B cell (primary cell): ENCODE measurements at regions not wholly inside any gene's neighbourhood (a gene's known extent, or its start where the extent isn't known, plus 50 kb on each side); places are given as distances from the start of the nearest gene placed in this dataset.

Experiments used
- ATAC-seq: fragments of 200-7000 bp; cut with Tn5 transposase; one replicate; pipeline ENCODE4 v1.10.0; 2021; ENCODE audit warnings: low read depth, mild to moderate bottlenecking, moderate number of reproducible peaks, moderate library complexity
- CTCF ChIA-PET: fragments of 350-600 bp; sonication (Branson Sonifier 250); formaldehyde crosslinking; loops from one replicate; lab custom pipeline; 2021; ENCODE audit warnings: antibody characterized with exemption, inconsistent platforms; lab: Charles Lee
- POLR2A ChIA-PET: fragments of 350-600 bp; sonication (Branson Sonifier 250); formaldehyde crosslinking; loops from one replicate; lab custom pipeline; 2021; ENCODE audit warnings: antibody characterized with exemption; lab: Charles Lee
- DNase-seq: peaks from one replicate; pipeline ENCODE4 v3.0.0; 2013
- H2AFZ ChIP-seq: 2 replicates; pipeline ENCODE4 v1.6.1; 2012; ENCODE audit warnings: mild to moderate bottlenecking, low read depth, low read length; ENCODE audit not compliant: insufficient read depth, poor library complexity, severe bottlenecking
- H3K27ac ChIP-seq, 2 donors: 1 replicate in 1 of 2; 2 replicates in 1 of 2; pipeline ENCODE4 v1.5.1; 2012 to 2013; ENCODE audit warnings: low read length in 2 of 2, mild to moderate bottlenecking in 2 of 2, moderate library complexity in 1 of 2
- H3K27me3 ChIP-seq, 4 experiments: fragments of 200-600 bp in 1 of 4; sonication (generic) in 1 of 4; replicated peaks in 1 of 4; 1 replicate in 2 of 4; 2 replicates in 2 of 4; pipeline versions ENCODE4 v1.6.1 to v1.7.0; 2013 to 2016; ENCODE audit warnings: low read length in 3 of 4, mild to moderate bottlenecking in 2 of 4, mixed read lengths in 1 of 4, moderate library complexity in 1 of 4; ENCODE audit not compliant: insufficient read depth in 4 of 4, control insufficient read depth in 3 of 4; ENCODE audit errors: control extremely low read depth in 1 of 4
- H3K36me3 ChIP-seq, 2 experiments: replicated peaks in 1 of 2; 1 replicate in 1 of 2; 2 replicates in 1 of 2; pipeline versions ENCODE4 v1.6.1 to v1.7.1; 2013; ENCODE audit warnings: low read length in 1 of 2; ENCODE audit not compliant: insufficient read depth in 2 of 2, control insufficient read depth in 1 of 2; ENCODE audit errors: control extremely low read depth in 1 of 2, extremely low read depth in 1 of 2
- H3K4me1 ChIP-seq, 2 donors: fragments of 200-600 bp in 1 of 2; sonication (generic) in 1 of 2; 1 replicate in 1 of 2; 2 replicates in 1 of 2; pipeline versions ENCODE4 v1.5.1 to v1.6.1; 2013 to 2017; ENCODE audit warnings: low read length in 2 of 2; ENCODE audit not compliant: control insufficient read depth in 2 of 2, insufficient read depth in 2 of 2
- H3K4me2 ChIP-seq: replicated peaks from 2 replicates; pipeline ENCODE3; 2012; ENCODE audit warnings: mild to moderate bottlenecking, low read depth, low read length; ENCODE audit not compliant: poor library complexity, severe bottlenecking
- H3K4me3 ChIP-seq, 5 experiments: fragments of 200-600 bp in 1 of 5; sonication (generic) in 1 of 5; 1 replicate in 3 of 5; 2 replicates in 2 of 5; pipeline versions ENCODE4 v1.5.1 to v1.7.0; 2011 to 2016; ENCODE audit warnings: low read length in 4 of 5, mild to moderate bottlenecking in 4 of 5, low read depth in 2 of 5, control low read depth in 1 of 5, moderate library complexity in 1 of 5; ENCODE audit not compliant: insufficient read depth in 1 of 5; ENCODE audit errors: control extremely low read depth in 1 of 5, extremely low read depth in 1 of 5
- H3K79me2 ChIP-seq: fragments of 200-600 bp; sonication (generic); one replicate; pipeline ENCODE4 v1.6.0; 2016; ENCODE audit warnings: low read length; ENCODE audit not compliant: control insufficient read depth, insufficient read depth
- H3K9ac ChIP-seq: fragments of 200-600 bp; sonication (generic); 2 replicates; pipeline ENCODE4 v1.6.1; 2017; ENCODE audit warnings: mild to moderate bottlenecking, low read length, moderate library complexity
- H3K9me3 ChIP-seq, 3 donors: one replicate each; pipeline versions ENCODE4 v1.6.1 to v1.7.1; 2013; ENCODE audit warnings: low read length in 2 of 3; ENCODE audit not compliant: control insufficient read depth in 2 of 3, insufficient read depth in 1 of 3; ENCODE audit errors: control extremely low read depth in 1 of 3
- H4K20me1 ChIP-seq: 2 replicates; pipeline ENCODE4 v1.6.0; 2012; ENCODE audit warnings: mild to moderate bottlenecking, low read length; ENCODE audit not compliant: insufficient read depth, control insufficient read depth, poor library complexity, severe bottlenecking
- H3K27ac Mint-ChIP-seq: one replicate; pipeline ENCODE4 v1.8.0; 2021; ENCODE audit warnings: mixed read lengths
- H3K27me3 Mint-ChIP-seq: one replicate; pipeline ENCODE4 v1.8.0; 2021; ENCODE audit warnings: mixed read lengths
- H3K4me1 Mint-ChIP-seq: one replicate; pipeline ENCODE4 v1.8.0; 2021; ENCODE audit warnings: mixed read lengths
- H3K4me3 Mint-ChIP-seq: one replicate; pipeline ENCODE4 v1.8.0; 2021; ENCODE audit warnings: mixed read lengths
- H3K9me3 Mint-ChIP-seq: one replicate; pipeline ENCODE4 v1.8.0; 2022; ENCODE audit warnings: mixed read lengths; ENCODE audit not compliant: insufficient read depth
- EZH2 ChIP-seq: IDR thresholded peaks from 2 replicates; pipeline ENCODE4 v1.6.1; 2012; ENCODE audit warnings: borderline replicate concordance, low read depth, mild to moderate bottlenecking, moderate library complexity, low read length; ENCODE audit not compliant: insufficient read depth, poor library complexity, severe bottlenecking
- WGBS: methylation state at CpG from one replicate; pipeline ENCODE4 v1.1.5; 2013; ENCODE audit warnings: missing lambda C conversion rate; ENCODE audit not compliant: insufficient coverage; 5-methylcytosine and 5-hydroxymethylcytosine counted together
- intact Hi-C: fragments of 100-400 bp; cut with micrococcal nuclease; formaldehyde crosslinking; loops from one replicate; pipeline ENCODE4 v1.10.0; 2022
- TF ChIP-seq, protein P1 (sequence below): fragments of 200-600 bp; IDR thresholded peaks from one replicate; pipeline ENCODE4 v1.8.0; 2022; ENCODE audit warnings: antibody characterized with exemption, mild to moderate bottlenecking

DNA sequence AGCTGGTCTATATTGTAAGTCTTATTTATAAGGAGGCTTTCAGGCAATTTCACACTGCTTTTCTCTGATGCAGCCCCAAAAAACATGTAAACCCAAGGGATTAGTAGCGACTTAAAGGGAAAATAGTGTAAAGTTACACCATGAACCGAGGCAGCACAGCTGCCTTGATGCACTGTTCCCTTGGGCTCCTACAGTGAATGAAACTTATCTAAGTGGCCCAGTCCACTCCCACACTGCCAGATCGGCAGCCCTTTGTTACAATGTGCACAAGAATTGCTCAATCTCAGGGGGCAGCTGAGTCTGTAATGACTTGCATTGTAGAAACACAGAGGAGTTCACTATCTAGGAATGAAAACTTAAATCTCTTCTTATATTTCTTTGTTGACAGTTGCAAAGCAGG lies 120.8 kb upstream of the ADGRL2 start:
- peaks cover 3% of the 10 kb centered on the region for H3K9me3 Mint-ChIP-seq
- no peak overlapping the region for H3K27ac Mint-ChIP-seq
- no peaks in the 10 kb centered on the region for H3K9me3 ChIP-seq
- no peaks in the 10 kb centered on the region for H4K20me1 ChIP-seq
- no peaks in the 10 kb centered on the region for H3K27me3 ChIP-seq
- H3K27ac ChIP-seq = no peak overlapping the region
- H3K9ac ChIP-seq = no peak overlapping the region
- ATAC-seq (no peak), DNase-seq (no peak)
- H3K4me1 ChIP-seq = no peaks in the 10 kb centered on the region
- H3K79me2 ChIP-seq = no peaks in the 10 kb centered on the region
- no peaks in the 10 kb centered on the region for H3K4me1 Mint-ChIP-seq
- ChIA-PET CTCF (no interaction called here), POLR2A (no interaction called here)
- H3K4me3 ChIP-seq = no peak overlapping the region
- no peaks in the 10 kb centered on the region for H3K27me3 Mint-ChIP-seq
- H2AFZ ChIP-seq = no peak overlapping the region
- no peaks in the 10 kb centered on the region for H3K36me3 ChIP-seq
- intact Hi-C loops = no loop called here
- H3K4me3 Mint-ChIP-seq = no peak overlapping the region
- no peak overlapping the region for H3K4me2 ChIP-seq
- 96% methylated on average over 2 of the region's 3 CpGs for WGBS
- TF ChIP-seq, protein P1, sequence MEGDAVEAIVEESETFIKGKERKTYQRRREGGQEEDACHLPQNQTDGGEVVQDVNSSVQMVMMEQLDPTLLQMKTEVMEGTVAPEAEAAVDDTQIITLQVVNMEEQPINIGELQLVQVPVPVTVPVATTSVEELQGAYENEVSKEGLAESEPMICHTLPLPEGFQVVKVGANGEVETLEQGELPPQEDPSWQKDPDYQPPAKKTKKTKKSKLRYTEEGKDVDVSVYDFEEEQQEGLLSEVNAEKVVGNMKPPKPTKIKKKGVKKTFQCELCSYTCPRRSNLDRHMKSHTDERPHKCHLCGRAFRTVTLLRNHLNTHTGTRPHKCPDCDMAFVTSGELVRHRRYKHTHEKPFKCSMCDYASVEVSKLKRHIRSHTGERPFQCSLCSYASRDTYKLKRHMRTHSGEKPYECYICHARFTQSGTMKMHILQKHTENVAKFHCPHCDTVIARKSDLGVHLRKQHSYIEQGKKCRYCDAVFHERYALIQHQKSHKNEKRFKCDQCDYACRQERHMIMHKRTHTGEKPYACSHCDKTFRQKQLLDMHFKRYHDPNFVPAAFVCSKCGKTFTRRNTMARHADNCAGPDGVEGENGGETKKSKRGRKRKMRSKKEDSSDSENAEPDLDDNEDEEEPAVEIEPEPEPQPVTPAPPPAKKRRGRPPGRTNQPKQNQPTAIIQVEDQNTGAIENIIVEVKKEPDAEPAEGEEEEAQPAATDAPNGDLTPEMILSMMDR = no peak
- TF ChIP-seq EZH2 = no peak

DNA sequence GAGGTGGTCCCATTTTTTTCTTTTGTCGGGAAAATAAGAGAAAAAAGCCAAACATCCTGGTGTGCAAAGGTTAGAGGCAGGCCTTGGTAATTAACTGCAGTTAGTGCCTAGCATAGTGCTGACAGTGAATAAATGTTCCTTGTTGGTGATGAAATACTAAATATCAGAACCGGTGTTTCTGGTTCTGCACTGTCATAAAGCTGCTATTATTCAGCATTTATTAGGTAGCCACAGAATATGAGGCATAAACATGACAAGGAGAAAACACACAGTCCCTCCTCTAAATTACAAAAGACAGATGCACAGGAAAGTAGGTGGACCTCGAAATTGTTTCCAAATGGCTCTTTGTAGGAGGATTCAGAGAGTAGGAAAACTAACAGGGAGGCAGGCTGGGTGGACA lies 122.0 kb upstream of the ADGRL2 start:
- no peak overlapping the region for H2AFZ ChIP-seq
- H3K4me3 Mint-ChIP-seq = no peak overlapping the region
- no peak for TF ChIP-seq EZH2
- TF ChIP-seq, protein P1 = no peak
- H3K27ac ChIP-seq = no peak overlapping the region
- H3K36me3 ChIP-seq = no peaks in the 10 kb centered on the region
- H3K27me3 ChIP-seq = no peaks in the 10 kb centered on the region
- H3K79me2 ChIP-seq = no peaks in the 10 kb centered on the region
- ATAC-seq (no peak), DNase-seq (no peak)
- H3K4me1 ChIP-seq = no peaks in the 10 kb centered on the region
- WGBS = 67% methylated on average over 2 of the region's 3 CpGs
- no peak overlapping the region for H3K27ac Mint-ChIP-seq
- H3K4me1 Mint-ChIP-seq = no peaks in the 10 kb centered on the region
- ChIA-PET CTCF (no interaction called here), POLR2A (no interaction called here)
- H3K9me3 Mint-ChIP-seq = no peaks in the 10 kb centered on the region
- intact Hi-C loops = no loop called here
- H3K9me3 ChIP-seq = no peaks in the 10 kb centered on the region
- H3K9ac ChIP-seq = no peak overlapping the region
- no peak overlapping the region for H3K4me2 ChIP-seq
- H3K27me3 Mint-ChIP-seq = no peaks in the 10 kb centered on the region
- H3K4me3 ChIP-seq = no peak overlapping the region
- H4K20me1 ChIP-seq = no peaks in the 10 kb centered on the region
